NT2/D1 (cell line): ENCODE measurements at regions not wholly inside any gene's neighbourhood (a gene's known extent, or its start where the extent isn't known, plus 50 kb on each side); places are given as distances from the start of the nearest gene placed in this dataset.

ENCODE experiments used
- SUZ12 ChIP-seq: IDR thresholded peaks from 2 replicates; pipeline ENCODE4 v1.6.1; 2011; ENCODE audit not compliant: insufficient read length, insufficient read depth; ENCODE audit errors: extremely low read depth
- ZNF274 ChIP-seq: IDR thresholded peaks from 2 replicates; pipeline ENCODE4 v1.6.1; 2011; ENCODE audit warnings: mild to moderate bottlenecking, low read depth, low read length

GRCh38 chr5:155089643-155090042 lies 76.1 kb downstream of the KIF4B start:
- TF ChIP-seq ZNF274: no peak
- no peak for TF ChIP-seq SUZ12
